ENCODE measurements at regions not wholly inside any gene's neighbourhood (a gene's known extent, or its start where the extent isn't known, plus 50 kb on each side); places are given as distances from the start of the nearest gene placed in this dataset.

DNA sequence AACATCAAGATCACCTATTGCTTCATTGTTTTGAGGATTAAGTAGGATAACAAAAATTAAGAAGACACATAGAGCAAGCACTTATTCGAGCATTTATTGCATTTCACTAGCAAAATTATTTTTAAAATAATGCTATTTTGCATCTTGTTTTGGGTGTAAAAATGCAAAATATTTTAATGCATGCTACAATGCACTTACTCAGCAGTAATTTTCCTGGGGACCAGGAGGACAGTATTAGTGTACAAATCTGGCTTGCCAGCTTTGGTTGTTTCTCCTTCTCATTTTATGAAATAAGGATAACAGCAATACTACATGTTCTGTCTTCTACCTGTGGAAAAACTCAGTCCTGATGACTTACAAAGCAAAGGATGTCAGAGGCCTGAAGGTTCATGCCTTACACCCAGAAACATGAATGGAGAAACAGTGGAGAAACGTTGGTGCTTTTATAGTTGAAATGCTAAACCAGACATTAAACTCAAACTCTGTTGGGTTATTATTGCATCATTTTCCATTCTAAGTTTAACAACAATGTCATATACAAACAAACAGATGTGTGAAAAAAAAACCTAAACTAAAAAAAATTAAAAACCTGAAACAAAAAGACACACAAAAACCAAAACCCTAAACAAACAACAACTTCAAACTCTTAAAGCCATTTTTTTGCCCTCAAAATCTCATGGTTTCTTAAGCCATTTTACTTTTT is 50.2 kb upstream of the ATXN1 start:
- no peaks in the 10 kb centered on the region for H3K9me3 ChIP-seq
- no peak overlapping the region for H3K27ac ChIP-seq
- H3K27me3 ChIP-seq (replicated peaks; ENCODE audit: insufficient read depth), result no peaks in the 10 kb centered on the region
- WGBS, result 78% methylated on average over 2 of the region's 2 CpGs
- no peak for DNase-seq (ENCODE audit: low spot score)
- TF ChIP-seq POLR2A (IDR thresholded peaks at IDR 0.05) (no peak), CTCF (IDR thresholded peaks at IDR 0.05) (no peak), POLR2AphosphoS5 (IDR thresholded peaks at IDR 0.05) (no peak)
- H3K4me3 ChIP-seq, result no peak overlapping the region
- H3K36me3 ChIP-seq, result no peaks in the 10 kb centered on the region
- intact Hi-C loops (cut with DNase I), result no loop called here
- no peaks in the 10 kb centered on the region for H3K4me1 ChIP-seq (replicated peaks)

Measured in prostate gland (tissue), 2 donors.